ENCODE measurements at regions not wholly inside any gene's neighbourhood (a gene's known extent, or its start where the extent isn't known, plus 50 kb on each side); places are given as distances from the start of the nearest gene placed in this dataset.
"Not testable (repeated sequence)": the region's sequence is repeated elsewhere in the genome, so short reads cannot be mapped to it uniquely, and the experiment has no call there.

DNA sequence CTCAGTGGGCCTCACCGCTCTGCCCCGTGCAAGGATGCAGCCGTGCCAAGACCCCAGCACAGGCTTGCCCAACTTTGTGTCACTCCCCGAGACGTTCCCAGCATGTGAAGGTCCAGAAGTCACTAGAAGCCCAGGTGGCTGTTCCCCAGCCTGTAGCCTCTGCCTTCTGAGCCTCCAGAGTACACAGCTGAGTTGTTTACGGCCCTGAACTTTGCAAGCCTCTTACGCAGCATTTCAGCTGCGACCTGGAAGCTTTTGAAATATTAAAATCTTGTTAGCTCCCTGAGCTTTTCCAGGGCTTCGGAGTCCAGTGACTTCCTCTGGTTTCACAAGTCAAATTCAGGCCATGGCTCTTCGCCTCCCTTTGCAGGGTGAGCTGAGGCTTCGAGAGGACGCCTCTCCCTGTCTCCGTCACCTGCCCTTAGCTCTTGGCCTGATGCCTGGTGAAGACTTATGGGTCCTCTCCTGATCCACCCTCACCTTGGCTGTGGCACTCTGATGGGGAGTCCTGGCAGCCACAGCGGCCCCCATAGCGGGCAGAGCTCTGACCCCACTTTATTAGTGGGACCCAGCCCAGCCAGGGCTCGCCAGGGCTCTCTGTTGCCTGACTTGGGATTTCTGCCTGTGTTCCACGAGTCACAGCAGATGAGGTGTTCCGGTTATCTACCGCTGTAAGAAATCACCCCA is 76.5 kb upstream of the HPCAL1 start:
- ChIA-PET POLR2A (ENCODE audit: low non-redundant PET) (no interaction called here), CTCF (interaction anchor here (0.7 kb wide), 1 partner anchor 947 kb away, joined by 3 read pairs; no protein-coding TSS in a partner anchor)

GRCh38 chr2:10228611-10229365 is 73.9 kb upstream of the HPCAL1 start:
- POLR2A ChIA-PET (ENCODE audit: low non-redundant PET), result no interaction called here
- no peak for DNase-seq (ENCODE audit: low spot score)
- CTCF ChIA-PET, result no interaction called here
- no peak overlapping the region for H3K27ac ChIP-seq
- TF ChIP-seq, protein P1, sequence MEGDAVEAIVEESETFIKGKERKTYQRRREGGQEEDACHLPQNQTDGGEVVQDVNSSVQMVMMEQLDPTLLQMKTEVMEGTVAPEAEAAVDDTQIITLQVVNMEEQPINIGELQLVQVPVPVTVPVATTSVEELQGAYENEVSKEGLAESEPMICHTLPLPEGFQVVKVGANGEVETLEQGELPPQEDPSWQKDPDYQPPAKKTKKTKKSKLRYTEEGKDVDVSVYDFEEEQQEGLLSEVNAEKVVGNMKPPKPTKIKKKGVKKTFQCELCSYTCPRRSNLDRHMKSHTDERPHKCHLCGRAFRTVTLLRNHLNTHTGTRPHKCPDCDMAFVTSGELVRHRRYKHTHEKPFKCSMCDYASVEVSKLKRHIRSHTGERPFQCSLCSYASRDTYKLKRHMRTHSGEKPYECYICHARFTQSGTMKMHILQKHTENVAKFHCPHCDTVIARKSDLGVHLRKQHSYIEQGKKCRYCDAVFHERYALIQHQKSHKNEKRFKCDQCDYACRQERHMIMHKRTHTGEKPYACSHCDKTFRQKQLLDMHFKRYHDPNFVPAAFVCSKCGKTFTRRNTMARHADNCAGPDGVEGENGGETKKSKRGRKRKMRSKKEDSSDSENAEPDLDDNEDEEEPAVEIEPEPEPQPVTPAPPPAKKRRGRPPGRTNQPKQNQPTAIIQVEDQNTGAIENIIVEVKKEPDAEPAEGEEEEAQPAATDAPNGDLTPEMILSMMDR (conservative IDR thresholded peaks at IDR 0.05; ENCODE audit: low read depth), result no peak

More for the DNA sequence above, 76.5 kb upstream of the HPCAL1 start:
- no peak for DNase-seq (ENCODE audit: low spot score)
- H3K27ac ChIP-seq, result no peak overlapping the region
- TF ChIP-seq, protein P1 (conservative IDR thresholded peaks at IDR 0.05; ENCODE audit: low read depth), result no peak

GRCh38 chr2:10229462-10230099 is 73.1 kb upstream of the HPCAL1 start:
- DNase-seq (ENCODE audit: low spot score), result no peak
- H3K27ac ChIP-seq, result no peak overlapping the region
- TF ChIP-seq, protein P1 (conservative IDR thresholded peaks at IDR 0.05; ENCODE audit: low read depth), result no peak
- ChIA-PET CTCF (no interaction called here), POLR2A (ENCODE audit: low non-redundant PET) (interaction anchor here (0.6 kb wide), 1 partner anchor 40 kb away, joined by 3 read pairs; no protein-coding TSS in a partner anchor)

- TF ChIP-seq, protein P1 (conservative IDR thresholded peaks at IDR 0.05; ENCODE audit: low read depth), result no peak
- ChIA-PET POLR2A (ENCODE audit: low non-redundant PET) (no interaction called here), CTCF (interaction anchor here (0.6 kb wide), 1 partner anchor 602 kb away, joined by 5 read pairs; no protein-coding TSS in a partner anchor)
- no peak for DNase-seq (ENCODE audit: low spot score)
- no peak overlapping the region for H3K27ac ChIP-seq
Observed at GRCh38 chr2:10230499-10230898, 72.2 kb upstream of the HPCAL1 start.

DNA sequence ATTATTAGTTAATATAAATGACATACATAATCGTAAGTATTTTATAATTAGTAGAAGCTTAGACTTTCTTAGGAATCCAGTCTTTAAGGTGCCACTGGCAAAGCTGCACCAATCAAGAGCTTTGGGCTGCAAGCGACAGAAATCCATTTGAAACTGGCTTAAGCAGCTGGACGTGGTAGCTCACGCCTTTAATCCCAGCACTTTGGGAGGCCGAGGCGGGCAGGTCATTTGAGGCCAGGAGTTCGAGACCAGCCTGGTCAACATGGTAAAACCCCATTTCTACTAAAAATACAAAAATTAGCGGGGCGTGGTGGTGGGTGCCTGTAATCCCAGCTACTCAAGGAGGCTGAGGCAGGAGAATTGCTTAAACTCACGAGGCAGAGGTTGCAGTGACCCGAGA is 71.8 kb upstream of the HPCAL1 start:
- DNase-seq (ENCODE audit: low spot score); POLR2A ChIA-PET (ENCODE audit: low non-redundant PET); H3K27ac ChIP-seq: not testable (repeated sequence)
- CTCF ChIA-PET, result interaction anchor here (0.6 kb wide), 1 partner anchor 602 kb away, joined by 5 read pairs; no protein-coding TSS in a partner anchor

DNA sequence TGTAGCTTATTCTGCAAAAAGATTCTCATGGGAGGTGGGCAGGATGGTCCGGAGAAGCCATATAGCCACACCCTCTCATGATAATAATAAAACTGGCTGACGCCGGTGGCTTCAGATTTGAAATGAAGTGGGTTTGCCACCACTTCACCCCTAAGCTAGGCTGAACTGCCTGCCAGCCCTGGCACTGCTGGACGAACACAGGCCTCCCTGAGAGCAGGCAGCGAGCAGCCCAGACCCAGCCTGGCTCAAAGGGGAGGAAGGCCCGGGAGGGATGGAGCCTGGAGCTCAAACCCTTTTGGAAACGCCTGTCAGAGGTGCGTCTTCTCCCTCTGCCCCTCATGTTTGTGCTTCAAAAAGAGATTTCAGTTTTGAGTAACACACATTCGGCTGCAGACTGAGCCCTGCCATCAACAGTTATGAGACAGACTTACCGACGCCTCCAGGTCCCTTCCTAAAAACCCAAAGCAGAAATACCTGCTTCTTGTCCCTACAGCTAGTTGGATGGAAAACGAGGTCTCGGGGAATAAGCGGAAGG is 71.1 kb upstream of the HPCAL1 start:
- TF ChIP-seq, protein P1 (conservative IDR thresholded peaks at IDR 0.05; ENCODE audit: low read depth), result no peak
- DNase-seq (ENCODE audit: low spot score), result no peak
- H3K27ac ChIP-seq, result no peak overlapping the region
- ChIA-PET CTCF (no interaction called here), POLR2A (ENCODE audit: low non-redundant PET) (no interaction called here)
